ENCODE measurements at regions not wholly inside any gene's neighbourhood (a gene's known extent, or its start where the extent isn't known, plus 50 kb on each side); places are given as distances from the start of the nearest gene placed in this dataset.

DNA sequence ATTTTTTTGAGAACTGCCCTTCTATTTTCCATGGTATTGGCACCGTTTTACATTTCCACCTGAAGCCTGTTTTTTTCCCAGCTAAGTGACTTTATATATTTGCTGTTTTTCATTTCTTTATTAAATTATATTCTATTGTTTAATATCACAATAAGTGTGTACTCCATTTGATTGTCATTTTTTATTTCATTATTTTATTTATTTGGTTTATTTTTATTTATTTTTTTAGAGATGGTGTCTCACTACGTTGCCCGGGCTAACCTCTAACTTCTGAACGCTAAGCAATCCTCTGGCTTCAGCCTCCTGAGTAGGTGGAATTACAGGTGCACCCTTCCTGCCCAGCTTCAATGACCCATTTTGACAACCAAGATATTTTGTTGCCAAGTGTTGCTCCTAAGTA is 202.6 kb downstream of the SIM1 start:
- Histone ChIP-seq H3K27ac (no peak overlapping the region), H3K36me3 (ENCODE audit: insufficient read depth) (no peaks in the 10 kb centered on the region), H3K27me3 (ENCODE audit: insufficient read depth, low read depth) (no peaks in the 10 kb centered on the region), H3K79me2 (ENCODE audit: insufficient read depth, low read depth) (no peaks in the 10 kb centered on the region), H4K20me1 (ENCODE audit: insufficient read depth) (no peaks in the 10 kb centered on the region), H3K9ac (no peak overlapping the region), H3K4me2 (no peak overlapping the region), H3K4me1 (ENCODE audit: low read depth, poor library complexity, severe bottlenecking) (peaks cover 22% of the 10 kb centered on the region), H2AFZ (ENCODE audit: low read depth) (no peak overlapping the region), H3K4me3 (IDR thresholded peaks at IDR 0.05; ENCODE audit: insufficient read depth, low read depth, low read length) (no peak overlapping the region)
- TF ChIP-seq, protein P1, sequence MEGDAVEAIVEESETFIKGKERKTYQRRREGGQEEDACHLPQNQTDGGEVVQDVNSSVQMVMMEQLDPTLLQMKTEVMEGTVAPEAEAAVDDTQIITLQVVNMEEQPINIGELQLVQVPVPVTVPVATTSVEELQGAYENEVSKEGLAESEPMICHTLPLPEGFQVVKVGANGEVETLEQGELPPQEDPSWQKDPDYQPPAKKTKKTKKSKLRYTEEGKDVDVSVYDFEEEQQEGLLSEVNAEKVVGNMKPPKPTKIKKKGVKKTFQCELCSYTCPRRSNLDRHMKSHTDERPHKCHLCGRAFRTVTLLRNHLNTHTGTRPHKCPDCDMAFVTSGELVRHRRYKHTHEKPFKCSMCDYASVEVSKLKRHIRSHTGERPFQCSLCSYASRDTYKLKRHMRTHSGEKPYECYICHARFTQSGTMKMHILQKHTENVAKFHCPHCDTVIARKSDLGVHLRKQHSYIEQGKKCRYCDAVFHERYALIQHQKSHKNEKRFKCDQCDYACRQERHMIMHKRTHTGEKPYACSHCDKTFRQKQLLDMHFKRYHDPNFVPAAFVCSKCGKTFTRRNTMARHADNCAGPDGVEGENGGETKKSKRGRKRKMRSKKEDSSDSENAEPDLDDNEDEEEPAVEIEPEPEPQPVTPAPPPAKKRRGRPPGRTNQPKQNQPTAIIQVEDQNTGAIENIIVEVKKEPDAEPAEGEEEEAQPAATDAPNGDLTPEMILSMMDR (conservative IDR thresholded peaks at IDR 0.05; ENCODE audit: low read depth, low read length) = no peak

DNA sequence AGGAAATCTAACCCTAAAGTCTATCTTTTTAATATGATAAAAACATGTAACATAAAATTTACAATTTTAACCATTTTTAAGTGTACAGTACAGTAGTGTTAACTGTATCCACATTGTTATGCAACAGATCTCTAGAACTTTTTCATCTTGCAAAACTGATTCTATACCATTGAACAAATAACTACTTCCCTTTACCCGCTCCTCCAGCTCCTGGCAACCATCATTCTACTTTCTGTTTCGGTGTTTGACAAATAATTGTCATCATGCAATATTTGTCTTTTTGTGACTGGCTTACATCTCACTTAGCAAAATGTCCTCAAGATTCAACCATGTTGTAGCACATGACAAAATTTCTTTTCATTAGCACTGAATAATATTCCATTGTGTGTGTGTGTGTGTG is 203.2 kb downstream of the SIM1 start:
- Histone ChIP-seq H2AFZ (ENCODE audit: low read depth) (no peak overlapping the region), H3K27me3 (ENCODE audit: insufficient read depth, low read depth) (no peaks in the 10 kb centered on the region), H3K27ac (no peak overlapping the region), H3K4me1 (ENCODE audit: low read depth, poor library complexity, severe bottlenecking) (peaks cover 22% of the 10 kb centered on the region), H3K9ac (no peak overlapping the region), H3K79me2 (ENCODE audit: insufficient read depth, low read depth) (no peaks in the 10 kb centered on the region), H3K36me3 (ENCODE audit: insufficient read depth) (no peaks in the 10 kb centered on the region), H3K4me2 (no peak overlapping the region), H3K4me3 (IDR thresholded peaks at IDR 0.05; ENCODE audit: insufficient read depth, low read depth, low read length) (no peak overlapping the region), H4K20me1 (ENCODE audit: insufficient read depth) (no peaks in the 10 kb centered on the region)
- TF ChIP-seq, protein P1 (conservative IDR thresholded peaks at IDR 0.05; ENCODE audit: low read depth, low read length) = no peak

DNA sequence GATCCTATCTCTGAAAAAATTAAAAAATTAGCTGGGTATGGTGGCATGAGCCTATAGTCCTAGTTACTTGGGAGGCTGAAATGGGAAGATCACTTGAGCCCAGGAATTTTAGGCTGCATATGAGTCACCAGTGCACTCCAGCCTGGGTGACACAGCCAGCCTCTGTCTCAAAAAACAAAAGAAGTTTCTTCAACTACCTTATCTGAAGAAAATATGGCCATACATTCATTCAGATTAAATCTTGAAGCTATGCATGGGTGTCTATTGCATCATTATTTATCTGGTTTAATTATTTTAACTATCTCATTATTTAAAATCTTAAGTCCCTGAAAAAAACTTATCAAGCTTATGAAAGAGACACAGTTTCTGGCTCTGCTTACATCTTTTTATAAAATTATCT is 204.1 kb downstream of the SIM1 start:
- H3K4me1 ChIP-seq (ENCODE audit: low read depth, poor library complexity, severe bottlenecking) = peaks cover 22% of the 10 kb centered on the region
- TF ChIP-seq, protein P1 (conservative IDR thresholded peaks at IDR 0.05; ENCODE audit: low read depth, low read length) = no peak
- H3K4me3 ChIP-seq (IDR thresholded peaks at IDR 0.05; ENCODE audit: insufficient read depth, low read depth, low read length) = no peak overlapping the region
- H3K36me3 ChIP-seq (ENCODE audit: insufficient read depth) = no peaks in the 10 kb centered on the region
- H3K4me2 ChIP-seq = no peak overlapping the region
- no peak overlapping the region for H2AFZ ChIP-seq (ENCODE audit: low read depth)
- no peaks in the 10 kb centered on the region for H3K79me2 ChIP-seq (ENCODE audit: insufficient read depth, low read depth)
- H3K27me3 ChIP-seq (ENCODE audit: insufficient read depth, low read depth) = no peaks in the 10 kb centered on the region
- H4K20me1 ChIP-seq (ENCODE audit: insufficient read depth) = no peaks in the 10 kb centered on the region
- no peak overlapping the region for H3K9ac ChIP-seq
- H3K27ac ChIP-seq = no peak overlapping the region

DNA sequence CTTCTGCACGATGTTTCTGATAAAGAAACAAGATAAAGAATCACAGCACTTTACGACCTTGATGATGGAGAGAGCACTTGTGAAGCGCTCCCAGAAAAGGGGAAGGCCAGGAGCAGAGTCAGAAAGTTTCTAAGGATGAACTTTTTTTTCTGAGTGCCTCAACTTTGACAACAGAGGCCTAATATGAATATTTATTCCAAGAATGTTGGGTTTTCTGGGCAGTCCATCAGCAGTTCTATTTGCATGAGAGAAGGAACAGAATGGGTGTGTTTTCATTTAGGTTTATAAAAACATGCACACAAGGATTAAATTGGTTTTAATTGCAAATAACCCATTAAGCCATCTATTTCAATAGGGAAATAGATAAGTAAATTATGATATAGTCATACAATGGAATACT is 204.9 kb downstream of the SIM1 start:
- H4K20me1 ChIP-seq (ENCODE audit: insufficient read depth) = no peaks in the 10 kb centered on the region
- H3K4me3 ChIP-seq (IDR thresholded peaks at IDR 0.05; ENCODE audit: insufficient read depth, low read depth, low read length) = no peak overlapping the region
- no peak overlapping the region for H3K4me2 ChIP-seq
- H3K9ac ChIP-seq = no peak overlapping the region
- no peaks in the 10 kb centered on the region for H3K36me3 ChIP-seq (ENCODE audit: insufficient read depth)
- no peak overlapping the region for H2AFZ ChIP-seq (ENCODE audit: low read depth)
- H3K79me2 ChIP-seq (ENCODE audit: insufficient read depth, low read depth) = no peaks in the 10 kb centered on the region
- H3K27ac ChIP-seq = no peak overlapping the region
- TF ChIP-seq, protein P1 (conservative IDR thresholded peaks at IDR 0.05; ENCODE audit: low read depth, low read length) = no peak
- H3K27me3 ChIP-seq (ENCODE audit: insufficient read depth, low read depth) = no peaks in the 10 kb centered on the region
- H3K4me1 ChIP-seq (ENCODE audit: low read depth, poor library complexity, severe bottlenecking) = peaks cover 22% of the 10 kb centered on the region

Measured in KMS-11 (cell line).